ENCODE measurements at regions not wholly inside any gene's neighbourhood (a gene's known extent, or its start where the extent isn't known, plus 50 kb on each side); places are given as distances from the start of the nearest gene placed in this dataset.
A peak's percentile ranks its signal among the peaks of the same experiment; 100 is the strongest.

DNA sequence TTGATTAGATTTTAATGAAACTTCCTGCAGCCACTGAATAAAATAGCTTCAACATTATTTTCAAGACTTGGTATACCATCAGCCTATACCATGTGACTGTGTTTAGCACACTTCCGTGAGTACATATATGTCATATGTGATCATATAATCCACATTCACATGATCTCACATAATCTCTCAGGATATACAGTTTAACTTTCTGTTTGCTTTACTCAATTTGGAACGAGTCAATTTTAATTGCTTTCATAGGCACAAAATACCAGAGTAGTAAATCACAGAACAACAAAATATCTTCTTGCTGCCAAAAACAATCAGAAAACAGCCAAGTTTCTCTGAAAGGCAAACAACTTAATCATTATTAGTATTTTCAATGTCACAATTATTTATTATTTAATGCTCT lies 731.1 kb upstream of the DIAPH2 start:
- no peak for ATAC-seq
- 0% methylated on average over 2 of the region's 2 CpGs for WGBS (ENCODE audit: low lambda C conversion rate)
- POLR2A ChIA-PET = no interaction called here
- Histone ChIP-seq H3K36me3 (replicated peaks in 1 of 2; ENCODE audit: control insufficient read depth in 1 of 2, insufficient read depth in 2 of 2, low read length in 2 of 2) (no peaks in the 10 kb centered on the region), H3K79me2 (ENCODE audit: insufficient read depth, low read length) (no peaks in the 10 kb centered on the region), H3K4me1 (ENCODE audit: insufficient read depth, low read length) (no peaks in the 10 kb centered on the region), H2AFZ (ENCODE audit: low read length) (no peak overlapping the region), H3K9ac (ENCODE audit: insufficient read depth, low read depth, low read length) (no peak overlapping the region), H3K9me3 (ENCODE audit: low read length) (no peaks in the 10 kb centered on the region), H3K27me3 (ENCODE audit: control insufficient read depth in 1 of 2, insufficient read depth in 2 of 2, low read length in 2 of 2) (no peaks in the 10 kb centered on the region), H3K4me2 (ENCODE audit: low read depth, low read length) (no peak overlapping the region), H3K27ac (ENCODE audit: extremely low read length, insufficient read depth, low read length) (no peak overlapping the region), H4K20me1 (ENCODE audit: insufficient read depth, low read length) (no peaks in the 10 kb centered on the region), H3K4me3 (replicated peaks in 1 of 3; ENCODE audit: insufficient read depth in 1 of 3, low read depth in 2 of 3, low read length in 3 of 3) (no peak overlapping the region)
- in situ Hi-C loops (cut with HindIII; ENCODE audit: extremely low pct_ligation_motif_present, low pct_unique_long_range_greater_than_20kb) (no loop called here), intact Hi-C loops (cut with micrococcal nuclease; ENCODE audit: unreplicated experiment) (no loop called here)
- DNase-seq (ENCODE audit: low spot score) = no peak
- CTCF ChIA-PET (ENCODE audit: low intra/inter-chr PET ratio, low total read pairs) = no interaction called here
- TF ChIP-seq GATAD2A (CRISPR knock-in tag; IDR thresholded peaks at IDR 0.05) = no peak
- no peak for TF ChIP-seq SRSF1 (optimal IDR thresholded peaks at IDR 0.05; ENCODE audit: low read depth, low read length)
- TF ChIP-seq ZNF441 (CRISPR knock-in tag; IDR thresholded peaks at IDR 0.05; ENCODE audit: borderline replicate concordance) = no peak
- TF ChIP-seq ZNF263 (CRISPR knock-in tag; IDR thresholded peaks at IDR 0.05) = no peak
- no peak for TF ChIP-seq ZNF607 (CRISPR knock-in tag; IDR thresholded peaks at IDR 0.05; ENCODE audit: borderline replicate concordance)
- no peak for TF ChIP-seq ETV6 (CRISPR knock-in tag; conservative IDR thresholded peaks at IDR 0.05)
- TF ChIP-seq NR1H2 (CRISPR knock-in tag; IDR thresholded peaks at IDR 0.05; ENCODE audit: borderline replicate concordance, low read depth) = no peak
- no peak for TF ChIP-seq ZNF616 (CRISPR knock-in tag; IDR thresholded peaks at IDR 0.05; ENCODE audit: low read depth)
- no peak for TF ChIP-seq THAP11 (CRISPR knock-in tag; IDR thresholded peaks at IDR 0.05)
- TF ChIP-seq ZNF510 (CRISPR knock-in tag; IDR thresholded peaks at IDR 0.05; ENCODE audit: low read depth) = no peak
- TF ChIP-seq MIXL1 (CRISPR knock-in tag; IDR thresholded peaks at IDR 0.05) = no peak
- TF ChIP-seq ATF6 (CRISPR knock-in tag; conservative IDR thresholded peaks at IDR 0.05) = no peak
- TF ChIP-seq KIAA2018 (CRISPR knock-in tag; IDR thresholded peaks at IDR 0.05; ENCODE audit: borderline replicate concordance) = no peak
- peak; percentile 30 for FAIRE-seq
- no TSS peak for BruUV-seq (replicated peaks)

Data from HepG2 (cell line).